22Rv1 (cell line): ENCODE measurements at regions not wholly inside any gene's neighbourhood (a gene's known extent, or its start where the extent isn't known, plus 50 kb on each side); places are given as distances from the start of the nearest gene placed in this dataset.

Experiments
- CTCF ChIP-seq: fragments of 450-650 bp; IDR thresholded peaks from 2 replicates; pipeline ENCODE4 v1.5.1; 2017; ENCODE audit warnings: mild to moderate bottlenecking
- ZFX ChIP-seq: fragments of 450-650 bp; IDR thresholded peaks from 2 replicates; pipeline ENCODE4 v1.6.1; 2017; ENCODE audit warnings: antibody characterized with exemption, borderline replicate concordance

DNA sequence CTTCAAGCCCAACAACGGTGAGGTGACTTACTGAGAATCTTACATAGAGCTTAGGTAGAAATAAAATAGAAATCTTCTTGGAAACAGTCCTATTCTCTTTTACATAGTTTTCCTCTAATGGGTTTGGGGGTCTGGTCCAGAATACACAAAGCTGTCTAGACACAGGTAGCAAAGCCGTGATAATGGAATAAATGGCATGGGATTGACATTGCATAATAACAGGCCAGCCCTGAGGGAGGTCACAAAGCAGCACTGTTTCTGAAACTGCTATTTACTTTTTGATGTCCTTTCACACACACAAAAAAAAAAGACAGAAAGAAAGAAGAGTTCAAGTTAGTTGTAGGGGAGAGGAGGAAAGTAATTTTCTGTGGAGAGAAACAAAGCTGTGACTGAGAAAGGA lies 364.8 kb upstream of the SORCS1 start:
- TF ChIP-seq CTCF (no peak), ZFX (no peak)
